BJ (cell line): ENCODE measurements at regions not wholly inside any gene's neighbourhood (a gene's known extent, or its start where the extent isn't known, plus 50 kb on each side); places are given as distances from the start of the nearest gene placed in this dataset.
"Not testable (repeated sequence)": the region's sequence is repeated elsewhere in the genome, so short reads cannot be mapped to it uniquely, and the experiment has no call there.

Experiments used
- CTCF ChIA-PET: fragments of 350-600 bp; formaldehyde crosslinking; extraction: SDS; loops from one replicate; lab custom pipeline; 2021; ENCODE audit warnings: antibody characterized with exemption, inconsistent platforms; lab: Yijun Ruan, JAX
- POLR2A ChIA-PET: fragments of 300-600 bp; sonication (Branson Sonifier 250); formaldehyde crosslinking; extraction: SDS; loops from one replicate; lab custom pipeline; 2021; ENCODE audit warnings: antibody characterized with exemption; lab: Charles Lee
- DNase-seq: peaks from one replicate; pipeline ENCODE4 v3.0.0-alpha.2; 2011; ENCODE audit warnings: low read depth
- H3K27me3 ChIP-seq: 2 replicates; pipeline ENCODE4 v1.6.0; 2011; ENCODE audit warnings: low read length; ENCODE audit not compliant: control insufficient read depth, insufficient read depth
- H3K36me3 ChIP-seq: 2 replicates; pipeline ENCODE4 v1.5.1; 2011; ENCODE audit warnings: low read length; ENCODE audit not compliant: control insufficient read depth, insufficient read depth
- H3K4me3 ChIP-seq: 2 replicates; pipeline ENCODE4 v1.5.1; 2011; ENCODE audit warnings: low read depth, mild to moderate bottlenecking, control low read depth, low read length
- CTCF ChIP-seq: IDR thresholded peaks from 2 replicates; pipeline ENCODE4 v1.5.1; 2011; ENCODE audit warnings: low read depth, mild to moderate bottlenecking, control low read depth, inconsistent platforms, low read length, moderate library complexity; ENCODE audit not compliant: insufficient read depth

- Histone ChIP-seq H3K36me3 (no peaks in the 10 kb centered on the region), H3K4me3 (no peak overlapping the region), H3K27me3 (no peaks in the 10 kb centered on the region)
- ChIA-PET POLR2A (no interaction called here), CTCF (no interaction called here)
- no peak for DNase-seq
- TF ChIP-seq CTCF: no peak
Measured at GRCh38 chr9:90720621-90721265, 78.1 kb upstream of the DIRAS2 start.

- Histone ChIP-seq H3K36me3 (no peaks in the 10 kb centered on the region), H3K4me3 (no peak overlapping the region), H3K27me3 (no peaks in the 10 kb centered on the region)
- DNase-seq: no peak
- CTCF ChIA-PET: no interaction called here
- TF ChIP-seq CTCF: no peak
- POLR2A ChIA-PET: no interaction called here
Measured at GRCh38 chr9:90706230-90706629, 63.6 kb upstream of the DIRAS2 start.

- CTCF ChIA-PET: no interaction called here
- H3K36me3 ChIP-seq: no peaks in the 10 kb centered on the region
- POLR2A ChIA-PET: no interaction called here
- no peaks in the 10 kb centered on the region for H3K27me3 ChIP-seq
- DNase-seq: no peak
- no peak for TF ChIP-seq CTCF
- H3K4me3 ChIP-seq: no peak overlapping the region
Measured at GRCh38 chr9:90702441-90702955, 59.9 kb upstream of the DIRAS2 start.

GRCh38 chr9:90698871-90699440 lies 56.3 kb upstream of the DIRAS2 start:
- POLR2A ChIA-PET: no interaction called here
- TF ChIP-seq CTCF: no peak
- CTCF ChIA-PET: no interaction called here
- DNase-seq: no peak
- Histone ChIP-seq H3K36me3 (no peaks in the 10 kb centered on the region), H3K27me3 (no peaks in the 10 kb centered on the region), H3K4me3 (no peak overlapping the region)

GRCh38 chr9:90697808-90698207 lies 55.2 kb upstream of the DIRAS2 start:
- no peak for DNase-seq
- no peak for TF ChIP-seq CTCF
- ChIA-PET CTCF (interaction anchor here (0.6 kb wide), 1 partner anchor 14 kb away, joined by 3 read pairs; no protein-coding TSS in a partner anchor), POLR2A (no interaction called here)
- H3K27me3 ChIP-seq: no peaks in the 10 kb centered on the region
- no peak overlapping the region for H3K4me3 ChIP-seq
- H3K36me3 ChIP-seq: no peaks in the 10 kb centered on the region

GRCh38 chr9:90694187-90694586 lies 51.6 kb upstream of the DIRAS2 start:
- H3K27me3 ChIP-seq, CTCF ChIA-PET, POLR2A ChIA-PET, DNase-seq, H3K4me3 ChIP-seq, H3K36me3 ChIP-seq: not testable (repeated sequence)
